ENCODE measurements at regions not wholly inside any gene's neighbourhood (a gene's known extent, or its start where the extent isn't known, plus 50 kb on each side); places are given as distances from the start of the nearest gene placed in this dataset.

- intact Hi-C loops (cut with DNase I) = no loop called here
- no peaks in the 10 kb centered on the region for H3K4me1 ChIP-seq
- no peaks in the 10 kb centered on the region for H3K9me3 ChIP-seq
- H3K27me3 ChIP-seq (ENCODE audit: insufficient read depth in 3 of 3, low read length in 2 of 3) = no peaks in the 10 kb centered on the region
- no peak overlapping the region for H3K27ac ChIP-seq
- H3K4me3 ChIP-seq = no peak overlapping the region
- ATAC-seq = no peak
- no peak for DNase-seq
- TF ChIP-seq, protein P1, sequence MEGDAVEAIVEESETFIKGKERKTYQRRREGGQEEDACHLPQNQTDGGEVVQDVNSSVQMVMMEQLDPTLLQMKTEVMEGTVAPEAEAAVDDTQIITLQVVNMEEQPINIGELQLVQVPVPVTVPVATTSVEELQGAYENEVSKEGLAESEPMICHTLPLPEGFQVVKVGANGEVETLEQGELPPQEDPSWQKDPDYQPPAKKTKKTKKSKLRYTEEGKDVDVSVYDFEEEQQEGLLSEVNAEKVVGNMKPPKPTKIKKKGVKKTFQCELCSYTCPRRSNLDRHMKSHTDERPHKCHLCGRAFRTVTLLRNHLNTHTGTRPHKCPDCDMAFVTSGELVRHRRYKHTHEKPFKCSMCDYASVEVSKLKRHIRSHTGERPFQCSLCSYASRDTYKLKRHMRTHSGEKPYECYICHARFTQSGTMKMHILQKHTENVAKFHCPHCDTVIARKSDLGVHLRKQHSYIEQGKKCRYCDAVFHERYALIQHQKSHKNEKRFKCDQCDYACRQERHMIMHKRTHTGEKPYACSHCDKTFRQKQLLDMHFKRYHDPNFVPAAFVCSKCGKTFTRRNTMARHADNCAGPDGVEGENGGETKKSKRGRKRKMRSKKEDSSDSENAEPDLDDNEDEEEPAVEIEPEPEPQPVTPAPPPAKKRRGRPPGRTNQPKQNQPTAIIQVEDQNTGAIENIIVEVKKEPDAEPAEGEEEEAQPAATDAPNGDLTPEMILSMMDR (IDR thresholded peaks at IDR 0.05) = no peak
- 61 to 63% (median 62%) methylated on average over 2 of the region's 2 CpGs for WGBS, 3 donors
- H3K36me3 ChIP-seq (ENCODE audit: insufficient read depth in 1 of 2, low read depth in 1 of 2) = no peaks in the 10 kb centered on the region
Measured at GRCh38 chr7:145774777-145775176, 341.8 kb upstream of the CNTNAP2 start.

DNA sequence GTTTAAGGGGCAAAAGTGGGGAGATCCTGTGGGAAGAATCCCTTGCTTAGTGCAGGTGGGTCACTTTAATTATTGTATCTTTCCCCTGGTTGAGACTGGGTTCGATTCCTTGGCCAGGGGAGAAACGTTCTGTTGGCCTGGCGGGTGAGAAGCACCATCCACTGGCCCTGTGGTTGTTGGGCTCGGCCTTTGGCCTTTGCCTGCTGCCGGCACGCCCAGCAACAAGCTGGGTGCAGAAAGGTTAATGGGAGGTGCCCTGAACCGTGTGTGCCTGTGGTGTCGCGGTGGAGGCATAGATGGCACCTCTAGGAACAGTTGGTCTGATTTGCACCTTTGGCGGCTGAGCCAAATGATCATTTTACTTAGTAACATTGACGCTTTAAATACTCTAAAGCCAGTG is 363.6 kb upstream of the CNTNAP2 start:
- intact Hi-C loops (cut with DNase I) = no loop called here
- 86 to 94% (median 91%) methylated on average over 11 of the region's 11 CpGs for WGBS, 3 donors

DNA sequence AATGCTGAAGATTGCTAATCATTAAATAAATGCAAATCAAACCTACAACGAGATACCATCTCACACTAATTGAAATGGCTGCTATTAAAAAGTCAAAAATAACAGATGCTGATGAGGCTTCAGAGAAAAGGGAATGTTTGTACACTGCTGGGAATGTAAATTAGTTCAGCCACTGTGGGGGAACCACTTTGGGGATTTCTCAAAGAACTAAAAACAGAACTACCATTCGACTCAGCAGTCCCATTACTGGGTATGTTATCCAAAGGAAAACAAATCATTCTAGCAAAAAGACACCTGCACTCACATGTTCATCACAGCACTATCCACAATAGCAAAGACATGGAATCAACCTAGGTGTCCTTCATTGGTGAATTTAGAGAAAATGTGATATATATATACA is 379.0 kb upstream of the CNTNAP2 start:
- Histone ChIP-seq H3K9me3 (no peaks in the 10 kb centered on the region), H3K4me1 (no peaks in the 10 kb centered on the region), H3K4me3 (no peak overlapping the region), H3K27me3 (ENCODE audit: insufficient read depth in 3 of 3, low read length in 2 of 3) (no peaks in the 10 kb centered on the region), H3K27ac (no peak overlapping the region), H3K36me3 (ENCODE audit: insufficient read depth in 1 of 2, low read depth in 1 of 2) (no peaks in the 10 kb centered on the region)
- intact Hi-C loops (cut with DNase I) = no loop called here
- DNase-seq (no peak), ATAC-seq (no peak)
- WGBS, 3 donors = 77 to 94% (median 79%) methylated on average over 2 of the region's 2 CpGs
- TF ChIP-seq, protein P1 (IDR thresholded peaks at IDR 0.05) = no peak

More for the DNA sequence above, 363.6 kb upstream of the CNTNAP2 start:
- TF ChIP-seq, protein P1 (IDR thresholded peaks at IDR 0.05) = no peak
- H3K36me3 ChIP-seq (ENCODE audit: insufficient read depth in 1 of 2, low read depth in 1 of 2) = no peaks in the 10 kb centered on the region
- DNase-seq (no peak), ATAC-seq (no peak)
- H3K4me1 ChIP-seq = no peaks in the 10 kb centered on the region
- no peak overlapping the region for H3K27ac ChIP-seq
- no peaks in the 10 kb centered on the region for H3K27me3 ChIP-seq (ENCODE audit: insufficient read depth in 3 of 3, low read length in 2 of 3)
- H3K9me3 ChIP-seq = no peaks in the 10 kb centered on the region
- no peak overlapping the region for H3K4me3 ChIP-seq

DNA sequence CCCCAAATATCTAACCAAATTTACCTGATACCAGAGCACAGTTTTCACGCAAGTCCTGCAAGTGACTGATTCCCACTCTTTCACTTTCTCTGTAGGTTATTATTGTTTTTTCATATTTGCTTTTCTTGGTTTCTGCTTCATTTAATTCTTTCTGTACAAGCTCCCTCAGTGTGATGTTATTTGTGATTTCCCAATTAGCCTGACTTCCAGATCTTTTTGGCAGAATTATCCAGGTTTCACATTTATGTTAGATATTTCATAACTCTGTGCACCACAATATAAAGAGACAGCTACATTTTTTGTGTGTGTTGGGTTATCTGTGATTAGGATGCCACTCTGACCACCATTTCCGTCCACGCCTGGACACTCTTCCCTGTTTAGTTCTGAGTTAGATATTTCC is 381.5 kb upstream of the CNTNAP2 start:
- DNase-seq = no peak
- whole genome bisulfite sequencing, 3 donors = 90 to 97% (median 92%) methylated on average over 3 of the region's 3 CpGs
- TF ChIP-seq, protein P1 (IDR thresholded peaks at IDR 0.05) = no peak
- H3K4me1 ChIP-seq = no peaks in the 10 kb centered on the region
- no peaks in the 10 kb centered on the region for H3K9me3 ChIP-seq
- H3K27me3 ChIP-seq (ENCODE audit: insufficient read depth in 3 of 3, low read length in 2 of 3) = no peaks in the 10 kb centered on the region
- H3K36me3 ChIP-seq (ENCODE audit: insufficient read depth in 1 of 2, low read depth in 1 of 2) = no peaks in the 10 kb centered on the region
- no peak for ATAC-seq
- no peak overlapping the region for H3K27ac ChIP-seq
- H3K4me3 ChIP-seq = no peak overlapping the region
- intact Hi-C loops (cut with DNase I) = no loop called here

DNA sequence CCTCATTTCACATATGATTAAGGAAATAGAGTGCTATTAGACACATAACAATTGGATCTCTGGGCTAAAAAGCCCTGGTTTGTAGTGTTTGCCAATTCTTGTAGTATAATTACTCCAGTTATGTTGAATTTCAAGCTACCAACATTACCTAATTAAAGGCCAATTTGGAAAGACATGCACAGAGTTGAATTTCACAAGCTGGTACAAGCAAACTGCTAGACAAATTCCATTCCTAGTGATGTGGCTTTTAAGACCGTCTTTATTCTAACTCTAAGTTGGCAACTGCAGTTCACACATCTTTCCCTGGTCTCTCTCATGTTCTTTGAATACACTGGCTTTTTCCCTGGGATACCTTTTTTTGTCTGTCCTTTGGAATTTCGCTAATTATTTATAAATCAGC is 384.1 kb upstream of the CNTNAP2 start:
- DNase-seq (no peak), ATAC-seq (no peak)
- Histone ChIP-seq H3K9me3 (no peaks in the 10 kb centered on the region), H3K27ac (no peak overlapping the region), H3K4me3 (no peak overlapping the region), H3K27me3 (ENCODE audit: insufficient read depth in 3 of 3, low read length in 2 of 3) (no peaks in the 10 kb centered on the region), H3K36me3 (ENCODE audit: insufficient read depth in 1 of 2, low read depth in 1 of 2) (no peaks in the 10 kb centered on the region), H3K4me1 (no peaks in the 10 kb centered on the region)
- WGBS, 3 donors = 41 to 56% (median 45%) methylated on average over 2 of the region's 2 CpGs
- intact Hi-C loops (cut with DNase I) = no loop called here
- TF ChIP-seq, protein P1 (IDR thresholded peaks at IDR 0.05) = no peak
